ENCODE measurements at regions not wholly inside any gene's neighbourhood (a gene's known extent, or its start where the extent isn't known, plus 50 kb on each side); places are given as distances from the start of the nearest gene placed in this dataset.

DNA sequence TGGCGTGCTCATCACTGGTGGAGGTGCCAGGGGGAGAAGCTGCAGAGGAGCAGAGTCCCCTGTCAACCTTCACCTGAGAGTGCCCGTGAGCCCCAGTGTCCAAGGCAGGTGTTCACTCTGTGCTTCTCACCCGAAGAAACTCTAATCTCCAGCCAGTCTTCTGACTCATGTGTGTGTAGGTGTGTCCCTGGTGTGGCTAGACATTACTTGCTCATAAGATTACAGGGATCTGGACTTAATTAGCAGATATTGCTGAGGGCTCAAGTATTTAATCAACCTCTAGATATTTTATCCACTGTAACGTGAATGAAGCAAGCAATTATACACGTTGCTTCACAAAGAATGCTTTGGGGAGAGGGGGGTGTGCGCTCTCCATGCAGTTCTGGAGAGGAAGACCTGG, 72.5 kb downstream of the MED10 start:
- Mint-ChIP-seq H3K36me3 (ENCODE audit: insufficient read depth, unreplicated experiment) (no peaks in the 10 kb centered on the region), H3K4me1 (ENCODE audit: low read depth, unreplicated experiment) (no peaks in the 10 kb centered on the region), H3K4me3 (ENCODE audit: low read depth, unreplicated experiment) (no peak overlapping the region), H3K27me3 (ENCODE audit: unreplicated experiment) (no peaks in the 10 kb centered on the region), H3K27ac (ENCODE audit: unreplicated experiment) (no peak overlapping the region), H3K9me3 (ENCODE audit: low read depth, unreplicated experiment) (no peaks in the 10 kb centered on the region)
- intact Hi-C loops (cut with micrococcal nuclease; ENCODE audit: unreplicated experiment), result no loop called here
- DNase-seq, result no peak
- TF ChIP-seq, protein P1, sequence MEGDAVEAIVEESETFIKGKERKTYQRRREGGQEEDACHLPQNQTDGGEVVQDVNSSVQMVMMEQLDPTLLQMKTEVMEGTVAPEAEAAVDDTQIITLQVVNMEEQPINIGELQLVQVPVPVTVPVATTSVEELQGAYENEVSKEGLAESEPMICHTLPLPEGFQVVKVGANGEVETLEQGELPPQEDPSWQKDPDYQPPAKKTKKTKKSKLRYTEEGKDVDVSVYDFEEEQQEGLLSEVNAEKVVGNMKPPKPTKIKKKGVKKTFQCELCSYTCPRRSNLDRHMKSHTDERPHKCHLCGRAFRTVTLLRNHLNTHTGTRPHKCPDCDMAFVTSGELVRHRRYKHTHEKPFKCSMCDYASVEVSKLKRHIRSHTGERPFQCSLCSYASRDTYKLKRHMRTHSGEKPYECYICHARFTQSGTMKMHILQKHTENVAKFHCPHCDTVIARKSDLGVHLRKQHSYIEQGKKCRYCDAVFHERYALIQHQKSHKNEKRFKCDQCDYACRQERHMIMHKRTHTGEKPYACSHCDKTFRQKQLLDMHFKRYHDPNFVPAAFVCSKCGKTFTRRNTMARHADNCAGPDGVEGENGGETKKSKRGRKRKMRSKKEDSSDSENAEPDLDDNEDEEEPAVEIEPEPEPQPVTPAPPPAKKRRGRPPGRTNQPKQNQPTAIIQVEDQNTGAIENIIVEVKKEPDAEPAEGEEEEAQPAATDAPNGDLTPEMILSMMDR (IDR thresholded peaks at IDR 0.05; ENCODE audit: unreplicated experiment), result no peak
- CTCF ChIA-PET, result no interaction called here
- no TSS peak for BruUV-seq (replicated peaks)

DNA sequence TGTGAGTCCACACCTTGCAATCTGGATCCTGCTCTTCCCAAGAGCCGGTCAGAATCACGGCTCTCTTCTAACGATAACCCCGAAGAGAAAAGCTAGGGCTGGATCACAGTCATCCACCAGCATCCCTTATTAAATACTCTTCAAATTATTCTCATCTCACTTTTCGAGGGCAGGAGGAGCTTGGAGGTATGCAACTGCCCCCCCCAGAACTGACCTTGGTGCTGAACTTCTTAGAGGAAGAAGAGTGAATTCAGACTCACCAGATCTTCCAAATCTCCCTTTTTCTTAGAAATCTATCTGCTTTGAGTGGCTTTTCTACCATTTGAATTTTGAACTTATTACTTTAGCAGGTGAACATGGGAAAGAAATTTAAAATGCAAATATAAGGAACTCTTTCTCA, 75.7 kb downstream of the MED10 start:
- TF ChIP-seq, protein P1 (IDR thresholded peaks at IDR 0.05; ENCODE audit: unreplicated experiment), result no peak
- CTCF ChIA-PET, result no interaction called here
- Mint-ChIP-seq H3K27me3 (ENCODE audit: unreplicated experiment) (no peaks in the 10 kb centered on the region), H3K36me3 (ENCODE audit: insufficient read depth, unreplicated experiment) (no peaks in the 10 kb centered on the region), H3K9me3 (ENCODE audit: low read depth, unreplicated experiment) (no peaks in the 10 kb centered on the region), H3K4me3 (ENCODE audit: low read depth, unreplicated experiment) (no peak overlapping the region), H3K4me1 (ENCODE audit: low read depth, unreplicated experiment) (no peaks in the 10 kb centered on the region), H3K27ac (ENCODE audit: unreplicated experiment) (no peak overlapping the region)
- intact Hi-C loops (cut with micrococcal nuclease; ENCODE audit: unreplicated experiment), result no loop called here
- no TSS peak for BruUV-seq (replicated peaks)
- no peak for DNase-seq

DNA sequence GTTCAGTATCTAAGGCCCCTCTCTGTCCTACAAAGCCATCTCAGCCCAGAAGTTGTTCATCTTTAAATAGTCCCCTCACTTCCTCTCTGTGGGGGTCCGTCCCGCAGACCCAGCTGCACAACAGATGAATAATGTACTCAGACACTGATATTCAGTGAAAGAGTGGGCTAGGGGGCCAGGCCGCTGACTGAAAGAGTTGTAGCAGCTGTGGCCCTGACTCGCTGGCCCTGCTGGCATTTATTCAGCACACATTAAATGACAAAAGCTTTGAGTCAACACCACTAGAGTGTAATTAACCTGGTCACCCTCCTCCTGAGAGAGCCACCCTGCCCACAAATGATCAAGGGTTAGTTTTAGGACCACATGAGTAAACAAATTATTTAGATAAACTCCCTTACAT, 76.3 kb downstream of the MED10 start:
- no peak for DNase-seq
- no TSS peak for BruUV-seq (replicated peaks)
- CTCF ChIA-PET, result no interaction called here
- no peaks in the 10 kb centered on the region for H3K4me1 Mint-ChIP-seq (ENCODE audit: low read depth, unreplicated experiment)
- no peak overlapping the region for H3K27ac Mint-ChIP-seq (ENCODE audit: unreplicated experiment)
- H3K9me3 Mint-ChIP-seq (ENCODE audit: low read depth, unreplicated experiment), result no peaks in the 10 kb centered on the region
- no peaks in the 10 kb centered on the region for H3K27me3 Mint-ChIP-seq (ENCODE audit: unreplicated experiment)
- no peaks in the 10 kb centered on the region for H3K36me3 Mint-ChIP-seq (ENCODE audit: insufficient read depth, unreplicated experiment)
- no peak overlapping the region for H3K4me3 Mint-ChIP-seq (ENCODE audit: low read depth, unreplicated experiment)
- intact Hi-C loops (cut with micrococcal nuclease; ENCODE audit: unreplicated experiment), result no loop called here
- TF ChIP-seq, protein P1 (IDR thresholded peaks at IDR 0.05; ENCODE audit: unreplicated experiment), result no peak

DNA sequence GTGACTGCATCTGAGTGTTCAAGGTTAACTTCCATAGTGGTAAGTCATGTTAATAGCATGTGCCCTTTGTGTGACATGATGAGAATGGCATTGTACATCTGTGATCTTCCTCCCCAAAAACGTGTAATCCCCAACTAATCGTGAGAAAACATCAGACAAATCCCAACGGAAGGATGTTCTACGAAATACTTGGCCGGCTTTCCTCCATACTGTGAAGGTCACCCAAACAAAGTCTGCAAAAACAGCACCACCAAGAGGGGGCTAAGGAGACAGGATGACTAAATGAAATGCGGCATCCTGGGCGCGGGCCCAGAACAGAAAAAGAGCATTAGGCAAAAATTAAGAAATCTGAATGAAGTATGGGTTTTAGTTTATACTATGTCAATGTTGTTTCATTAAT, 81.8 kb downstream of the MED10 start:
- DNase-seq, result no peak
- H3K27ac Mint-ChIP-seq (ENCODE audit: unreplicated experiment), result no peak overlapping the region
- CTCF ChIA-PET, result interaction anchor here (0.7 kb wide), 1 partner anchor 756 kb away, joined by 3 read pairs; no protein-coding TSS in a partner anchor
- TF ChIP-seq, protein P1 (IDR thresholded peaks at IDR 0.05; ENCODE audit: unreplicated experiment), result no peak
- H3K27me3 Mint-ChIP-seq (ENCODE audit: unreplicated experiment), result no peaks in the 10 kb centered on the region
- no peak overlapping the region for H3K4me3 Mint-ChIP-seq (ENCODE audit: low read depth, unreplicated experiment)
- H3K36me3 Mint-ChIP-seq (ENCODE audit: insufficient read depth, unreplicated experiment), result no peaks in the 10 kb centered on the region
- H3K9me3 Mint-ChIP-seq (ENCODE audit: low read depth, unreplicated experiment), result no peaks in the 10 kb centered on the region
- H3K4me1 Mint-ChIP-seq (ENCODE audit: low read depth, unreplicated experiment), result no peaks in the 10 kb centered on the region
- no TSS peak for BruUV-seq (replicated peaks)
- intact Hi-C loops (cut with micrococcal nuclease; ENCODE audit: unreplicated experiment), result no loop called here

Data from Calu3 (cell line).